LNCaP clone FGC (cell line): ENCODE measurements at regions not wholly inside any gene's neighbourhood (a gene's known extent, or its start where the extent isn't known, plus 50 kb on each side); places are given as distances from the start of the nearest gene placed in this dataset.

Source experiments
- DNase-seq: peaks from one replicate; pipeline ENCODE4 v3.0.0-alpha.2; 2011; ENCODE audit warnings: low read depth
- H3K4me3 ChIP-seq: 2 replicates; pipeline ENCODE4 v1.5.1; 2011; ENCODE audit warnings: mild to moderate bottlenecking, low read depth, low read length, control low read depth
- TF ChIP-seq, protein P1 (sequence below): IDR thresholded peaks from 2 replicates; pipeline ENCODE4 v1.5.1; 2012; ENCODE audit warnings: mild to moderate bottlenecking; ENCODE audit not compliant: control insufficient read depth, insufficient read depth; ENCODE audit errors: extremely low read depth

DNA sequence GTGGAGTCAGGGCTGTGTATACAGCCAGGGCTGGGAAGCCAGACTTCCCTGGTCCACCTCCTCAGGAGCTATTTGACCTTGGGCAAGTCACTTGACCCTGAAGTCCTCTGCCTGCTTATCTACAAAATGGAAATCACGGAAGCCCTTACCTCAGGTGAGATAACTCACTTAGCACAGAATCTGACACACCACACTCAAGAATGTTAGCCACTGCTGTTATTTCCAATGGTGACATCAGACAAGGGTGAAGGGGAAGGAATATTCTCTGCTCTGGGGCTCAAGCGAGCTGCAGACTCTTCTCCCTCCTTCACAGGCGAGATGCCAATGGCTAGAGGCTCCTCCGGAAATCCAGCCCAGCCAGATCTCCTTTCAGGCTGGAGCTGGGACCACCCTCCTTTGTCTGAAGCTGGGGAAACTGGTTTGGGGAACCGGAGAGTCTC is 189.6 kb downstream of the HAUS1 start:
- H3K4me3 ChIP-seq, result no peak overlapping the region
- TF ChIP-seq, protein P1, sequence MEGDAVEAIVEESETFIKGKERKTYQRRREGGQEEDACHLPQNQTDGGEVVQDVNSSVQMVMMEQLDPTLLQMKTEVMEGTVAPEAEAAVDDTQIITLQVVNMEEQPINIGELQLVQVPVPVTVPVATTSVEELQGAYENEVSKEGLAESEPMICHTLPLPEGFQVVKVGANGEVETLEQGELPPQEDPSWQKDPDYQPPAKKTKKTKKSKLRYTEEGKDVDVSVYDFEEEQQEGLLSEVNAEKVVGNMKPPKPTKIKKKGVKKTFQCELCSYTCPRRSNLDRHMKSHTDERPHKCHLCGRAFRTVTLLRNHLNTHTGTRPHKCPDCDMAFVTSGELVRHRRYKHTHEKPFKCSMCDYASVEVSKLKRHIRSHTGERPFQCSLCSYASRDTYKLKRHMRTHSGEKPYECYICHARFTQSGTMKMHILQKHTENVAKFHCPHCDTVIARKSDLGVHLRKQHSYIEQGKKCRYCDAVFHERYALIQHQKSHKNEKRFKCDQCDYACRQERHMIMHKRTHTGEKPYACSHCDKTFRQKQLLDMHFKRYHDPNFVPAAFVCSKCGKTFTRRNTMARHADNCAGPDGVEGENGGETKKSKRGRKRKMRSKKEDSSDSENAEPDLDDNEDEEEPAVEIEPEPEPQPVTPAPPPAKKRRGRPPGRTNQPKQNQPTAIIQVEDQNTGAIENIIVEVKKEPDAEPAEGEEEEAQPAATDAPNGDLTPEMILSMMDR, result no peak
- DNase-seq, result no peak

DNA sequence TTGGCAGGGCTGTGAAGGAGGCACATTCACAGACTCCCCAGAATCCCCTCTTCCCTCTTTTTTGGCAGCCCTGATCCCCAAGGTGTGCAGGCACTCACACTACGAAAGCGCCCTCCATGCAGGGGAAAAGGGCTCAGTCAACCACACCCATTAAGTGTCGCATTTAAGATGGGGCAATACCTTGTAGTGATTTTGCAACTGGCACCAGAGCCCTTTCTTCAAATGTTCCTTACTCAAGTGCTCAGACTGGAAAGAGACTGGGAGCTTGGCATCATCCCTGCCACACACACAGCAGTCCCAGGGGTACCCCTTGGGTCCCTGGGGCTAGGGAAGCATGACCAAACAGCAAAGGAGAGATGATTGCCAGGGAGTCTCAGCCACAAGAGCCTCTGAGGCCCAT is 190.1 kb downstream of the HAUS1 start:
- TF ChIP-seq, protein P1, result no peak
- no peak overlapping the region for H3K4me3 ChIP-seq
- DNase-seq, result no peak

DNA sequence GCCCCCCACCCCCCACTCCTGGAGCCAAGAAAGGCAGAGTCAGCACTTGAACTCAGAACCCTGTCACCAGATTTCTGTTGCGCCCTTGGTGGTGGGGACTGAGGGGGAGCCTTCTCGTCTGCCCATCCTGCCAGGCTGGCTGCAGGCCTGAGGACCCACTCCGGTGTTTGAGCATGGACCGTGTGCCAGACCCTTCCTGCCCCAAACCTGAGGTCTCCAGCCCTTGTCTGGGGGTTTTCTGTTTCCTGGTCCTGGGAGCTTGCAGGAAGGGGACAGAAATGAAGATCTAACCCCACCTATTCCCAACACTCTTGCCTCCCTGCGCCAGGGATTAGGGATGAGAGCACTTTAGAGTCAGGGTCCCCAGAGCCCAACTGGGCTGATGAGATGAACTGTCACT is 190.6 kb downstream of the HAUS1 start:
- DNase-seq, result no peak
- TF ChIP-seq, protein P1, result no peak

DNA sequence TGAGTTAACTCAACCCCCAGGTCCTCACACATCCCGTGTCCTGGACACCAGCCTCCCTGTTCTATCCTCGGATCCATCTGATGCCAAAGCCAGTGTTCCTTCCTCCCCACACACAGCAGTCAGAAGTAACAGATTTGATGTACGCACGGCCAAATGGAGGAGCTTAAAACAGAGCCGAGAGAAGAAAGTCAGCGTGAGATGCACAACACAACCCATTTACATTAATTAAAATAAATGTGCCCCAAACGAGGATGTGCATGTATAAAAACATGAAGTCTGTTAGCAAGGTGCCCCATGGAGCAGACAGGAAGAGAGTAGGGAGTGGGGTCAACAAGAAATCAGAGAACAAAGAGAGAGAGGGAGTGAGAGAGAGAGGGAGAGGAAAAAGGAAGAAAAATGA is 191.2 kb downstream of the HAUS1 start:
- DNase-seq, result no peak
- H3K4me3 ChIP-seq, result no peak overlapping the region
- TF ChIP-seq, protein P1, result no peak

More for the DNA sequence above, 190.6 kb downstream of the HAUS1 start:
- no peak overlapping the region for H3K4me3 ChIP-seq

DNA sequence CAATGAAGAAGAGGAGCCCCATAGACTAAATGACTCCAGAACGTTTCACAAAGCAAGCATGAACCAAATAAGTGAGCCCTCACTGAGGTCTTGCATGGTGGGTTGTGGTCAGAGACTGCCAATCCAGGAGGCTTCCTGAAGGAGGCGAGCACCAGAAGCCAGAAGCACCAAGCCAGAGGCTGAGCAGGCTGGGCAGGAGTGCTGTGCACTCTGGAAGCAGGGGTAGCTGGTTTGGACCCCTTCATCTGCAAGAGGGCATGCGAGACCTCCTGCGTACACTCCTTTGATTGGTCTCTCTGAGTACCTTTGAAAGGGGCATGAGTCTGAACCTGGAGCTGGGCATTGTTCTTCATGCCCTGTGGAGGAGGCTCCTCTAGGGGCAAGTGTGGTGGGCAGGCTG is 192.5 kb downstream of the HAUS1 start:
- no peak overlapping the region for H3K4me3 ChIP-seq
- DNase-seq, result no peak
- TF ChIP-seq, protein P1, result no peak

DNA sequence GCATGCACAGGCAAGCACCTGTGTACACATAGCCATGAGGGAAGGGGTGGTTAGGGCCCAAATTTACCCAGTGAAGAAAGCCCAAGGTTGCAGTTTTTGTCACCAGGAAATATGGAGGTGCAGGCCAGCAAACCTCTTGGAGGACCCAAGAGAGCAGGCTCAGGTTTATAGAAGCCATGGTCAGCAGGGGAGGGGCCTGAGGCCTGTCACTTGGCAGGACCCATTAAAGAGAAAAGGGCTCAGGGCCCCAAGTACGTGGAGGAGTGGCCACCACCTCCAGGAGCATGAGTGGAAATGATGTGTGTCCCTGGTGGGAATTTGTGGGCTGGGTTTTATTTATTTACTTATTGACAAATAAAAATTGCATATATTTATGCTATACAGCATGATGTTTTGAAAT is 192.9 kb downstream of the HAUS1 start:
- no peak for DNase-seq
- H3K4me3 ChIP-seq, result no peak overlapping the region
- TF ChIP-seq, protein P1, result no peak

DNA sequence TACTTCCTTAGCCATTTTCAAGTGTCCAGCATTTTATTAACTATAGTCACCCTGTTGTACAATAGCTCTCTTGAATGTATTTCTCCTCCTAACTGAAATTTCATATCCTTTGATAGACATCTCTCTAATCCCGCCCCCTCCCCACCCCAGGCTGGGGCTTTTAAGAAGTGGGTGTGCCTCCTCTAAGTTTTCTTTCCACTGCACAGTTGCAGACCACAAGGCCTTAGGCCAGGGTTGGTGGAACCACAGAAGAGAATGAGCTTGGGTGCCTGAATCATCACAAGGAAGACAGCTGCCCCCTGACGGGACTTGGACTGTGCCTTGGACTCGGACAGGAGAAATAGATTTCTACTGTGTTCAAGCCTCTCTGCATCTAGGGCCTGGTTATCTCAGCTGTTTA is 193.4 kb downstream of the HAUS1 start:
- TF ChIP-seq, protein P1, result no peak
- no peak for DNase-seq
- H3K4me3 ChIP-seq, result no peak overlapping the region
